Brain microvascular endothelial cell (primary cell): ENCODE measurements at regions not wholly inside any gene's neighbourhood (a gene's known extent, or its start where the extent isn't known, plus 50 kb on each side); places are given as distances from the start of the nearest gene placed in this dataset.

Experiments
- DNase-seq: peaks from one replicate; pipeline ENCODE4 v3.0.0-alpha.2; 2020
- H3K27ac ChIP-seq: fragments of 250-450 bp; sonication (Bioruptor Pico); 2 replicates; pipeline ENCODE4 v1.5.1; 2020; ENCODE audit warnings: mild to moderate bottlenecking, moderate library complexity
- H3K27me3 ChIP-seq: fragments of 250-450 bp; sonication (Bioruptor Pico); replicated peaks from 2 replicates; pipeline ENCODE4 v1.5.1; 2020; ENCODE audit warnings: mild to moderate bottlenecking
- H3K36me3 ChIP-seq: fragments of 250-450 bp; sonication (Bioruptor Pico); replicated peaks from 2 replicates; pipeline ENCODE4 v1.5.1; 2020; ENCODE audit warnings: mild to moderate bottlenecking
- H3K4me3 ChIP-seq: 2 replicates; pipeline ENCODE4 v1.5.1; 2011; ENCODE audit warnings: low read depth, mild to moderate bottlenecking, control low read depth, low read length, moderate library complexity
- in situ Hi-C: cut with HindIII; loops from 2 replicates; pipeline ENCODE4 v1.10.0; 2017; ENCODE audit warnings: low sequenced_read_pairs, low pct_ligation_motif_present
- TF ChIP-seq, protein P1 (sequence below): IDR thresholded peaks from 2 replicates; pipeline ENCODE4 v1.5.1; 2011; ENCODE audit warnings: low read depth, mild to moderate bottlenecking, moderate library complexity, low read length, control low read depth, inconsistent platforms; ENCODE audit errors: missing control alignments

DNA sequence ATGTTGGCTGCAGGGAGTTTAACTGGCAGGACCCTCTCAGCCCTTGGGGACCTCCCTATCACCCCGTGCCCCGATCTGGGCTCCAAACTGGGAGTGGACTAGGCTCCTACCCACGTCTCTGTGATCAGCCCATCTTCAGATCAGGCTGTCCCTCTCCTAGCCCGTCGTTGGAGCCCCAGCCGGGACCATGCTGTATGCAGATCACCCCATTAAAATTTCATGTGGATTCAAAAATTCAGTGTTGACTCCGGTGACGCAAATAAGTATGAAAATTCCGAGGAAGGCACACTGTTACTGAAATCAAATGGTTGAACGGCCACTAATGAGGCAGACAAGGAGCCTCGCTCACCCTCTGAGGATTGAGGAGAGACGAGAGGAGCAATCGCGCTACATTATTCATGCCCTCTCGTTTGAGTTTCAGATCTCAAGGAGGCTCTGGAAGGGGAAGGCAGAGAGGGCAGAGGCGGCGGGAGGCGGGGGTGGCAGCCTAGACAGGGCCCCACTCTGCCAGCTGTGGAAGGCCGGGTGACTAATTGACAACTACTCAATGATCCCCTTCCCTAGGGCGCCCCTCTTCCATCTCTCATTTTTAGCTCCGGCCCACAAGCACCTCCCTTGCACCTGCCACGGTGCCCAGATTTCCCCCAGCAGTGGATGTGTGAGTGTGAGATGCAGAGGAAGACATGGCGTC is 255.4 kb downstream of the MIAT start:
- DNase-seq = no peak
- Histone ChIP-seq H3K27ac (no peak overlapping the region), H3K4me3 (no peak overlapping the region), H3K36me3 (no peaks in the 10 kb centered on the region), H3K27me3 (peaks cover 5% of the 10 kb centered on the region)
- TF ChIP-seq, protein P1, sequence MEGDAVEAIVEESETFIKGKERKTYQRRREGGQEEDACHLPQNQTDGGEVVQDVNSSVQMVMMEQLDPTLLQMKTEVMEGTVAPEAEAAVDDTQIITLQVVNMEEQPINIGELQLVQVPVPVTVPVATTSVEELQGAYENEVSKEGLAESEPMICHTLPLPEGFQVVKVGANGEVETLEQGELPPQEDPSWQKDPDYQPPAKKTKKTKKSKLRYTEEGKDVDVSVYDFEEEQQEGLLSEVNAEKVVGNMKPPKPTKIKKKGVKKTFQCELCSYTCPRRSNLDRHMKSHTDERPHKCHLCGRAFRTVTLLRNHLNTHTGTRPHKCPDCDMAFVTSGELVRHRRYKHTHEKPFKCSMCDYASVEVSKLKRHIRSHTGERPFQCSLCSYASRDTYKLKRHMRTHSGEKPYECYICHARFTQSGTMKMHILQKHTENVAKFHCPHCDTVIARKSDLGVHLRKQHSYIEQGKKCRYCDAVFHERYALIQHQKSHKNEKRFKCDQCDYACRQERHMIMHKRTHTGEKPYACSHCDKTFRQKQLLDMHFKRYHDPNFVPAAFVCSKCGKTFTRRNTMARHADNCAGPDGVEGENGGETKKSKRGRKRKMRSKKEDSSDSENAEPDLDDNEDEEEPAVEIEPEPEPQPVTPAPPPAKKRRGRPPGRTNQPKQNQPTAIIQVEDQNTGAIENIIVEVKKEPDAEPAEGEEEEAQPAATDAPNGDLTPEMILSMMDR = no peak
- in situ Hi-C loops = no loop called here

DNA sequence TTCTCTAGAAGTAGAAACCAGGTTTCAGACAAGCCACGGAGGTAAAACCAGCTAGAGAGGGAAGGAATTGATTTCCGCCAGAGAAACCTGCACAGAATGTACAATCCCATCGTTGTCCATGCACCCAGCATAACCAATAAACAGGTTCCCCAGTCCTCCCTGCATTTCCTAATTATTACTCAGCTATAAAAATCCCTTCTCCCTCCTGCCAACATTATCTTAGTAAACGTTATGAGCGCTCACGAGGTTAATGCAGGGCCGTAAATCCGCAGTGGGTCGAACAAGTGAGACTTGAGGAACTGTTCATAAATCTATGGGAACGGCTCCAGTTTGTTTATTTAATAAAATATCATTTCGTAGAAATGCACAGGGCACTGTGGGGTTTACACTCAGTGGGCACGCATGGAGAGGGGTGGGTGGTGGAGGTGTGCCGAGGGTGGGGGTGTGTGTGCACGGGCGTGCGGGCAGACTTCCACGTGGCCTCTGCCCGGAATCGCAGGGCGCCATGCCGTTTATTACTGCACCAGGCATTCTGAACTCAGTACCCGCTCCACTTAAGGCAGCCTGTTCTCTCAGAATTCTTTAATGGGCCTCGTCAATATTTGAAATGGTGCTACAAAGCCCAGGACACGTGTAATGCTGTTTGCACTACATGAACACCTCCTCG is 257.3 kb downstream of the MIAT start:
- Histone ChIP-seq H3K27me3 (peaks cover 5% of the 10 kb centered on the region), H3K36me3 (no peaks in the 10 kb centered on the region), H3K27ac (no peak overlapping the region), H3K4me3 (no peak overlapping the region)
- in situ Hi-C loops = no loop called here
- TF ChIP-seq, protein P1 = no peak
- no peak for DNase-seq

DNA sequence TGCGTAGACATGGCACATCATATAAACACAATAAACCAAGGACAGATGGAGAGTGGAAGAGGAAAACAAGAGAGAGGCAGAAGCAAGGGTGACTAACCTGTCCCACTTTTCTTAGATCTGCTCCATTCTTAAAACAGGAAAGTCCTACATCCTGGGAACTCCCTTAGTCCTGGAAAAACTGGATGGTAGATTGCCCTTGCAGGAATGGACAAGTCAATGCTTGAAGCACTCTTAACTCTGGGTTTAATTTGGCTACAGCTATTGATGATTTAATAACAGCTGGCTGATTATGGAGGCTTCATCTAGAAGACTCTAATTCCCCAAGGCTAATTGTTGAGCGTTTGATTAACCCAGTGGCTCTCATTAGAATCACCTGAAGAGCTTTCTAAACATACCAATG is 258.8 kb downstream of the MIAT start:
- Histone ChIP-seq H3K4me3 (no peak overlapping the region), H3K27me3 (no peaks in the 10 kb centered on the region), H3K36me3 (no peaks in the 10 kb centered on the region), H3K27ac (no peak overlapping the region)
- TF ChIP-seq, protein P1 = no peak
- in situ Hi-C loops = no loop called here
- no peak for DNase-seq

DNA sequence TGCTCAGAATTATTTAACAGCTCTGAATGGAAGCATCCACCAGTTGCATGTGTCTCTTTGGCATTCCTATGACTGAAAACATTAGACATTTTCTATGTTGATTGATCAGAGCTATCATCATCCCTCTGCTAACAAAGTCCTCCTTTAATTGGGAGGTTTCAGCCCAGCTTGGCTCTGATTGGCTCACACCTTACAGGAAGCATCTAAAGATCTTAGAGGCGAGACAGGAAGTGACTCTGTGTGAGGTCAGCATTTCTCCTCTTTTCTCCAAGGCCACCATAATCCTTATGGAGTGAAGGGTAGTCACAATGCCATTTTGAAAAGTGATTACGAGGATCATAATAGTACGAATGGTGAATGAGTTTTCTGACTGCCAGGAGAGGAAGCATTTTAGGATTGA is 260.8 kb downstream of the MIAT start:
- no peak overlapping the region for H3K4me3 ChIP-seq
- H3K27me3 ChIP-seq = no peaks in the 10 kb centered on the region
- TF ChIP-seq, protein P1 = no peak
- DNase-seq = no peak
- in situ Hi-C loops = no loop called here
- H3K36me3 ChIP-seq = no peaks in the 10 kb centered on the region
- no peak overlapping the region for H3K27ac ChIP-seq

GRCh38 chr22:26921726-26922125 is 264.3 kb downstream of the MIAT start:
- Histone ChIP-seq H3K27me3 (no peaks in the 10 kb centered on the region), H3K36me3 (no peaks in the 10 kb centered on the region)

More at GRCh38 chr22:26921726-26922125, 264.3 kb downstream of the MIAT start:
- in situ Hi-C loops = no loop called here
- no peak for DNase-seq
- TF ChIP-seq, protein P1 = no peak
- Histone ChIP-seq H3K4me3 (no peak overlapping the region), H3K27ac (no peak overlapping the region)
